ENCODE measurements at regions not wholly inside any gene's neighbourhood (a gene's known extent, or its start where the extent isn't known, plus 50 kb on each side); places are given as distances from the start of the nearest gene placed in this dataset.

GRCh38 chr11:32161293-32161692 lies 70.4 kb downstream of the RCN1 start:
- TF ChIP-seq, protein P1, sequence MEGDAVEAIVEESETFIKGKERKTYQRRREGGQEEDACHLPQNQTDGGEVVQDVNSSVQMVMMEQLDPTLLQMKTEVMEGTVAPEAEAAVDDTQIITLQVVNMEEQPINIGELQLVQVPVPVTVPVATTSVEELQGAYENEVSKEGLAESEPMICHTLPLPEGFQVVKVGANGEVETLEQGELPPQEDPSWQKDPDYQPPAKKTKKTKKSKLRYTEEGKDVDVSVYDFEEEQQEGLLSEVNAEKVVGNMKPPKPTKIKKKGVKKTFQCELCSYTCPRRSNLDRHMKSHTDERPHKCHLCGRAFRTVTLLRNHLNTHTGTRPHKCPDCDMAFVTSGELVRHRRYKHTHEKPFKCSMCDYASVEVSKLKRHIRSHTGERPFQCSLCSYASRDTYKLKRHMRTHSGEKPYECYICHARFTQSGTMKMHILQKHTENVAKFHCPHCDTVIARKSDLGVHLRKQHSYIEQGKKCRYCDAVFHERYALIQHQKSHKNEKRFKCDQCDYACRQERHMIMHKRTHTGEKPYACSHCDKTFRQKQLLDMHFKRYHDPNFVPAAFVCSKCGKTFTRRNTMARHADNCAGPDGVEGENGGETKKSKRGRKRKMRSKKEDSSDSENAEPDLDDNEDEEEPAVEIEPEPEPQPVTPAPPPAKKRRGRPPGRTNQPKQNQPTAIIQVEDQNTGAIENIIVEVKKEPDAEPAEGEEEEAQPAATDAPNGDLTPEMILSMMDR (IDR thresholded peaks at IDR 0.05; ENCODE audit: unreplicated experiment), result no peak
- no TSS peak for BruUV-seq (replicated peaks)
- Mint-ChIP-seq H3K36me3 (ENCODE audit: insufficient read depth, unreplicated experiment) (no peaks in the 10 kb centered on the region), H3K27ac (ENCODE audit: unreplicated experiment) (no peak overlapping the region), H3K27me3 (ENCODE audit: unreplicated experiment) (peaks cover 75% of the 10 kb centered on the region), H3K9me3 (ENCODE audit: low read depth, unreplicated experiment) (no peaks in the 10 kb centered on the region), H3K4me1 (ENCODE audit: low read depth, unreplicated experiment) (no peaks in the 10 kb centered on the region), H3K4me3 (ENCODE audit: low read depth, unreplicated experiment) (no peak overlapping the region)
- no peak for DNase-seq
- CTCF ChIA-PET, result interaction anchor here (0.6 to 0.8 kb wide), 2 partner anchors 112 to 162 kb away, joined by 3 to 4 read pairs; no protein-coding TSS in a partner anchor
- intact Hi-C loops (cut with micrococcal nuclease; ENCODE audit: unreplicated experiment), result no loop called here

- H3K36me3 Mint-ChIP-seq (ENCODE audit: insufficient read depth, unreplicated experiment), result no peaks in the 10 kb centered on the region
- H3K9me3 Mint-ChIP-seq (ENCODE audit: low read depth, unreplicated experiment), result no peaks in the 10 kb centered on the region
- H3K4me3 Mint-ChIP-seq (ENCODE audit: low read depth, unreplicated experiment), result no peak overlapping the region
- TF ChIP-seq, protein P1 (IDR thresholded peaks at IDR 0.05; ENCODE audit: unreplicated experiment), result no peak
- no peak for DNase-seq
- peaks cover 74% of the 10 kb centered on the region for H3K27me3 Mint-ChIP-seq (ENCODE audit: unreplicated experiment)
- intact Hi-C loops (cut with micrococcal nuclease; ENCODE audit: unreplicated experiment), result no loop called here
- no peaks in the 10 kb centered on the region for H3K4me1 Mint-ChIP-seq (ENCODE audit: low read depth, unreplicated experiment)
- CTCF ChIA-PET, result interaction anchor here (0.7 kb wide), 1 partner anchor 59 kb away, joined by 3 read pairs; no protein-coding TSS in a partner anchor
- BruUV-seq (replicated peaks), result no TSS peak
- no peak overlapping the region for H3K27ac Mint-ChIP-seq (ENCODE audit: unreplicated experiment)
Observed at GRCh38 chr11:32162351-32162750, 71.5 kb downstream of the RCN1 start.

- Mint-ChIP-seq H3K4me1 (ENCODE audit: low read depth, unreplicated experiment) (no peaks in the 10 kb centered on the region), H3K4me3 (ENCODE audit: low read depth, unreplicated experiment) (no peak overlapping the region), H3K36me3 (ENCODE audit: insufficient read depth, unreplicated experiment) (no peaks in the 10 kb centered on the region), H3K27me3 (ENCODE audit: unreplicated experiment) (peaks cover 69% of the 10 kb centered on the region), H3K27ac (ENCODE audit: unreplicated experiment) (no peak overlapping the region), H3K9me3 (ENCODE audit: low read depth, unreplicated experiment) (no peaks in the 10 kb centered on the region)
- no peak for DNase-seq
- TF ChIP-seq, protein P1 (IDR thresholded peaks at IDR 0.05; ENCODE audit: unreplicated experiment), result no peak
- no TSS peak for BruUV-seq (replicated peaks)
- intact Hi-C loops (cut with micrococcal nuclease; ENCODE audit: unreplicated experiment), result no loop called here
- CTCF ChIA-PET, result interaction anchor here (0.7 kb wide), 1 partner anchor 58 kb away, joined by 3 read pairs; no protein-coding TSS in a partner anchor
Observed at GRCh38 chr11:32162906-32163305, 72.0 kb downstream of the RCN1 start.

GRCh38 chr11:32163557-32163956 lies 72.7 kb downstream of the RCN1 start:
- no peak overlapping the region for H3K4me3 Mint-ChIP-seq (ENCODE audit: low read depth, unreplicated experiment)
- H3K9me3 Mint-ChIP-seq (ENCODE audit: low read depth, unreplicated experiment), result no peaks in the 10 kb centered on the region
- TF ChIP-seq, protein P1 (IDR thresholded peaks at IDR 0.05; ENCODE audit: unreplicated experiment), result no peak
- DNase-seq, result no peak
- CTCF ChIA-PET, result no interaction called here
- peaks cover 69% of the 10 kb centered on the region for H3K27me3 Mint-ChIP-seq (ENCODE audit: unreplicated experiment)
- no peaks in the 10 kb centered on the region for H3K4me1 Mint-ChIP-seq (ENCODE audit: low read depth, unreplicated experiment)
- BruUV-seq (replicated peaks), result no TSS peak
- intact Hi-C loops (cut with micrococcal nuclease; ENCODE audit: unreplicated experiment), result no loop called here
- no peaks in the 10 kb centered on the region for H3K36me3 Mint-ChIP-seq (ENCODE audit: insufficient read depth, unreplicated experiment)
- H3K27ac Mint-ChIP-seq (ENCODE audit: unreplicated experiment), result no peak overlapping the region
